PC-3 (cell line): ENCODE measurements at regions not wholly inside any gene's neighbourhood (a gene's known extent, or its start where the extent isn't known, plus 50 kb on each side); places are given as distances from the start of the nearest gene placed in this dataset.

Experiments used
- EZH2 ChIP-seq: fragments of 300-600 bp; sonication (generic); IDR thresholded peaks from one replicate; pipeline ENCODE4 v1.6.1; 2017; ENCODE audit warnings: antibody characterized with exemption, mild to moderate bottlenecking, low read length; ENCODE audit not compliant: unreplicated experiment
- TF ChIP-seq, protein P1 (sequence below): fragments of 300-600 bp; sonication (generic); conservative IDR thresholded peaks from 2 replicates; pipeline ENCODE4 v1.5.1; 2017; ENCODE audit warnings: antibody characterized with exemption, low read depth, mild to moderate bottlenecking, low read length

DNA sequence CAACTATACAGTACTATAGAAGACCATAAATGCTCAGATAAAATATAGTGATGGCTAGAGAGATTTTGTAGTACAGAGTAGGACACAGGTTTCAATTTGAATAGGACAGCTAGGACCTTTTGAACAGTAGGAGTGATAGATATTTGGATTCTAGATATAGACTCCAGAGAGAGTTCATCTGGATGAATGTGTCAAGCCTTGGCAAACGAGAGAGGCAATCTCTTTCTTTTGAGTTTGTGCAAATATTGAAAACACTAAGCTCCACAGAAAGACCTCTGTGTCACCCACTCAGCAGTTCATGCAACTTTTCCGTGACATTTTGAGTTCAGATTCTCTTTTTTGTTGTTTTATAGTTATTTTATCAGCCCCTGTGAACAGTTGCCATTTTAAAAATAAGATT is 834.3 kb upstream of the COBL start:
- TF ChIP-seq, protein P1, sequence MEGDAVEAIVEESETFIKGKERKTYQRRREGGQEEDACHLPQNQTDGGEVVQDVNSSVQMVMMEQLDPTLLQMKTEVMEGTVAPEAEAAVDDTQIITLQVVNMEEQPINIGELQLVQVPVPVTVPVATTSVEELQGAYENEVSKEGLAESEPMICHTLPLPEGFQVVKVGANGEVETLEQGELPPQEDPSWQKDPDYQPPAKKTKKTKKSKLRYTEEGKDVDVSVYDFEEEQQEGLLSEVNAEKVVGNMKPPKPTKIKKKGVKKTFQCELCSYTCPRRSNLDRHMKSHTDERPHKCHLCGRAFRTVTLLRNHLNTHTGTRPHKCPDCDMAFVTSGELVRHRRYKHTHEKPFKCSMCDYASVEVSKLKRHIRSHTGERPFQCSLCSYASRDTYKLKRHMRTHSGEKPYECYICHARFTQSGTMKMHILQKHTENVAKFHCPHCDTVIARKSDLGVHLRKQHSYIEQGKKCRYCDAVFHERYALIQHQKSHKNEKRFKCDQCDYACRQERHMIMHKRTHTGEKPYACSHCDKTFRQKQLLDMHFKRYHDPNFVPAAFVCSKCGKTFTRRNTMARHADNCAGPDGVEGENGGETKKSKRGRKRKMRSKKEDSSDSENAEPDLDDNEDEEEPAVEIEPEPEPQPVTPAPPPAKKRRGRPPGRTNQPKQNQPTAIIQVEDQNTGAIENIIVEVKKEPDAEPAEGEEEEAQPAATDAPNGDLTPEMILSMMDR, result no peak
- no peak for TF ChIP-seq EZH2
